Mesothelial cell of epicardium (in vitro differentiated cells): ENCODE measurements at regions not wholly inside any gene's neighbourhood (a gene's known extent, or its start where the extent isn't known, plus 50 kb on each side); places are given as distances from the start of the nearest gene placed in this dataset.

Experiments
- DNase-seq, 2 experiments: peaks; one replicate each; pipeline ENCODE4 v3.0.0; 2021; ENCODE audit warnings: low spot score in 2 of 2; ENCODE audit not compliant: unreplicated experiment in 2 of 2
- H3K27ac Mint-ChIP-seq: 2 replicates; pipeline ENCODE4 v1.8.0; 2021; ENCODE audit warnings: mixed read lengths
- H3K27me3 Mint-ChIP-seq: 2 replicates; pipeline ENCODE4 v1.8.0; 2021; ENCODE audit warnings: low read depth, mixed read lengths
- H3K36me3 Mint-ChIP-seq: 2 replicates; pipeline ENCODE4 v1.8.0; 2021; ENCODE audit warnings: mixed read lengths
- H3K4me1 Mint-ChIP-seq: 2 replicates; pipeline ENCODE4 v1.8.0; 2021; ENCODE audit warnings: mixed read lengths
- H3K4me3 Mint-ChIP-seq: 2 replicates; pipeline ENCODE4 v1.8.0; 2021; ENCODE audit warnings: mild to moderate bottlenecking, moderate library complexity, mixed read lengths
- H3K9me3 Mint-ChIP-seq: 2 replicates; pipeline ENCODE4 v1.8.0; 2021; ENCODE audit warnings: mixed read lengths
- TF ChIP-seq, protein P1 (sequence below): fragments of 200-600 bp; sonication (generic); IDR thresholded peaks from one replicate; pipeline ENCODE4 v1.5.0; 2021; ENCODE audit warnings: antibody characterized with exemption; ENCODE audit not compliant: unreplicated experiment

DNA sequence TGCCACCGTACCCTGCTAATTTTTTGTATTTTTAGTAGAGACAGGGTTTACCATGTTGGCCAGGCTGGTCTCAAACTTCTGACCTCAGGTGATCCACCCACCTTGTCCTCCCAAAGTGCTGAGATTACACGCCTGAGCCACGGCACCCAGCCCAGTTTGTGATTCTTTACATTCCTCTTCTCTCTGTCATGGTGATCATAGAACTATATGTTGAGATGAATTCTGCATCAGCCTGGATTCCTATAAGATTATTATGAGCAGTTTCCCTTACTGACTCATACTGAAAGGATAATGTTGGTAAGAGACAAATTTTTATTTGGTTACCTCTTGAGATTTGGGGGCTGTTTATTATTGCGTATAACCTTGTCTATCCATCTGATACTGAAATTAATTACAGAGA, 121.5 kb upstream of the CSNK1A1L start:
- Mint-ChIP-seq H3K9me3 (peaks cover 28% of the 10 kb centered on the region), H3K27me3 (no peaks in the 10 kb centered on the region), H3K27ac (no peak overlapping the region), H3K4me3 (no peak overlapping the region), H3K4me1 (peaks cover 5% of the 10 kb centered on the region), H3K36me3 (no peaks in the 10 kb centered on the region)
- no peak for DNase-seq
- TF ChIP-seq, protein P1, sequence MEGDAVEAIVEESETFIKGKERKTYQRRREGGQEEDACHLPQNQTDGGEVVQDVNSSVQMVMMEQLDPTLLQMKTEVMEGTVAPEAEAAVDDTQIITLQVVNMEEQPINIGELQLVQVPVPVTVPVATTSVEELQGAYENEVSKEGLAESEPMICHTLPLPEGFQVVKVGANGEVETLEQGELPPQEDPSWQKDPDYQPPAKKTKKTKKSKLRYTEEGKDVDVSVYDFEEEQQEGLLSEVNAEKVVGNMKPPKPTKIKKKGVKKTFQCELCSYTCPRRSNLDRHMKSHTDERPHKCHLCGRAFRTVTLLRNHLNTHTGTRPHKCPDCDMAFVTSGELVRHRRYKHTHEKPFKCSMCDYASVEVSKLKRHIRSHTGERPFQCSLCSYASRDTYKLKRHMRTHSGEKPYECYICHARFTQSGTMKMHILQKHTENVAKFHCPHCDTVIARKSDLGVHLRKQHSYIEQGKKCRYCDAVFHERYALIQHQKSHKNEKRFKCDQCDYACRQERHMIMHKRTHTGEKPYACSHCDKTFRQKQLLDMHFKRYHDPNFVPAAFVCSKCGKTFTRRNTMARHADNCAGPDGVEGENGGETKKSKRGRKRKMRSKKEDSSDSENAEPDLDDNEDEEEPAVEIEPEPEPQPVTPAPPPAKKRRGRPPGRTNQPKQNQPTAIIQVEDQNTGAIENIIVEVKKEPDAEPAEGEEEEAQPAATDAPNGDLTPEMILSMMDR, result no peak

DNA sequence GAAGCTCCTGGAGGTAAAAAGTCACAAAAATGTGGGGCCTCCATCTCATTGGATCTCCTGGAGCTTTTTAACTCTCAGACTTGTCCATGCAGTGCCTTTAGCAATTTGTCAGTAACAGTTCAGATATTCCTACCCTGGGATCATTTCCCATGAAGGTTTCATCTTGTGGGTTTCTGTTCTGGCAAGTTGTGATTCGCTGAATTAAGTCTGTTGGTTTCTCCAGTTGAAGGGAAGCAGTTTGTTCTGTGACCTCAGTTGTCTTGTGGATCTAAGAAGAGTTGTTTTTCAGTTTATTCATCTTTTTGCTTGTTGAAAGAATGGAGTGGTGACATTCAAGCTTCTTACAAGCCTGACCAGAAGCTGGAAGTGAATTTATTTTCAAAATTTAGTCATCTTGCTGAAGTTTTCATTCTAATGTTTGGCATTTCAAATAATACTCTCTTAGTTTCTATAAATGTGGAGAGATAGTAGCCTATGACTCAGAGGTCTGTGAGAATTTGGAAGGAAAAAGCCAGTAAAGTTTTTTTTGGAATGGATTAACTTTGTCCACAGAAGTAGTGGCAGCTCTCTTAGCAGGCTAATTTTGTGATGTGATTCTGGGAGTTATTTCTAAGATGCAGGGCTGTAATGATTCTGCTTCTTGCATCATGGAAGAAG, 120.1 kb upstream of the CSNK1A1L start:
- H3K9me3 Mint-ChIP-seq, result peaks cover 31% of the 10 kb centered on the region

DNA sequence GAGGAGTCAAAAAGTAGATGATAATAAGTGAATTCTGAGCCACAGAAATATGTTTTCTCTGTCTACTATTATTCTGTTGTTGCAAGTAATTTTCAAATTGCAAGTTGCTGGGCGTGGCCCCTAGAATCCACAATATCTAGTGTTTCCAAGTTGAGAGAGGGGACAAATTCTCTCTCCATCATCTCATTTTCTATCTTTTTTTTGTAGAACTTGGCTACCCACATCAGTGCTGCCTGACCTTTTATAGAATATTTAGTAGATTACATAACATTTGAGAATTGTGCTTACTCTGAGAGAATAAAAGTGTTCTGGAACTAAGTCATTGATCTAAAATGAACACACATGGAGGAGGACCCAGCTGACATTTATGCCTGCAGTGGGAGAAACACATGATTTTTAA, 110.9 kb upstream of the CSNK1A1L start:
- no peak overlapping the region for H3K4me3 Mint-ChIP-seq
- H3K27me3 Mint-ChIP-seq, result no peaks in the 10 kb centered on the region

More for the DNA sequence above, 120.1 kb upstream of the CSNK1A1L start:
- H3K4me1 Mint-ChIP-seq, result peaks cover 2% of the 10 kb centered on the region
- DNase-seq, result no peak
- H3K36me3 Mint-ChIP-seq, result no peaks in the 10 kb centered on the region
- no peak overlapping the region for H3K27ac Mint-ChIP-seq
- H3K4me3 Mint-ChIP-seq, result no peak overlapping the region
- TF ChIP-seq, protein P1, result no peak
- H3K27me3 Mint-ChIP-seq, result no peaks in the 10 kb centered on the region

DNA sequence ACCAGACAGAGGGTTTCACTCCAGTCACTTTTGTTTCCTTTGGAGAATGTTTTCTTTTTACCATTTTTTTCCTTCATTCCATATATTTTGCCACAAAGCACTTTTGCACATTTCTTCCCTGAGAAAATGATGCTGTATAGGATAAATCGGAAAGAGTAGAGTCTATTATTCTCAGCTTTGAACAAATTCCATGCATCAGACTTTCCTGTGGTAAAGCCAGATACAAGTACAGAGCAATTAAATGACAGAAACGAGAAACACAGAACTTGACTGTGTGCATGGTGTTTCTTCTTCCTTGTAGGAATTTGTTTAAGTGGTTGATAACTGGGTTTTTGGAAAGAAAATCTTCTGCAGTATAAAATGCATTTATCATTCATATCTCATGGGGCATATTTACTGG, 107.4 kb upstream of the CSNK1A1L start:
- H3K36me3 Mint-ChIP-seq, result peaks cover 2% of the 10 kb centered on the region
- TF ChIP-seq, protein P1, result no peak
- no peaks in the 10 kb centered on the region for H3K27me3 Mint-ChIP-seq
- DNase-seq, result no peak
- H3K4me3 Mint-ChIP-seq, result no peak overlapping the region
- peaks cover 8% of the 10 kb centered on the region for H3K9me3 Mint-ChIP-seq
- H3K4me1 Mint-ChIP-seq, result peaks cover 19% of the 10 kb centered on the region
- peak overlapping the region; percentile 0 for H3K27ac Mint-ChIP-seq

More for the DNA sequence above, 110.9 kb upstream of the CSNK1A1L start:
- peaks cover 21% of the 10 kb centered on the region for H3K9me3 Mint-ChIP-seq
- H3K4me1 Mint-ChIP-seq, result peaks cover 19% of the 10 kb centered on the region
- no peak overlapping the region for H3K27ac Mint-ChIP-seq
- no peak for DNase-seq
- peaks cover 2% of the 10 kb centered on the region for H3K36me3 Mint-ChIP-seq
- TF ChIP-seq, protein P1, result no peak

DNA sequence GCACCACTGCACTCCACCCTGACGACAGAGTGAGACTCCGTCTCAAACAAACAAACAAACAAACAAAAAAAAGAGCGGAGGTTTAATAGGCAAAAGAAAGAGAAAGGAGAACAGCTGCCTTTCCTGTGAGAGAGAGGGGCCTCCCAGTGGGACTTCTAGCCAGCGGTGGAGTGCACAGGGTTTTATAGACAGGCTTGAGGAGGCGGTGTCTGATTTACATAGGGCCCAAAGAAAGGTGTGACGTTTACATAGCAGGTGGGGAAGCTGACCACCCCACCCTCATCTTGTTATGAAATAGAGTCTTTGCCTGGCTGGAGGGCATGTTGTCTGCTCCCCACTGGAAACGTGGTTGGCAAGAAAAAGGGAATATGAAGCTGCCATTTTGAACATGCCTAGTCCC, 106.0 kb upstream of the CSNK1A1L start:
- H3K27me3 Mint-ChIP-seq, result no peaks in the 10 kb centered on the region
- TF ChIP-seq, protein P1, result no peak
- H3K36me3 Mint-ChIP-seq, result no peaks in the 10 kb centered on the region
- no peak overlapping the region for H3K4me3 Mint-ChIP-seq
- peaks cover 19% of the 10 kb centered on the region for H3K4me1 Mint-ChIP-seq
- peaks cover 3% of the 10 kb centered on the region for H3K9me3 Mint-ChIP-seq
- no peak overlapping the region for H3K27ac Mint-ChIP-seq
- DNase-seq, result no peak
